ENCODE measurements at regions not wholly inside any gene's neighbourhood (a gene's known extent, or its start where the extent isn't known, plus 50 kb on each side); places are given as distances from the start of the nearest gene placed in this dataset.
"Not testable (repeated sequence)": the region's sequence is repeated elsewhere in the genome, so short reads cannot be mapped to it uniquely, and the experiment has no call there.

- Mint-ChIP-seq H3K27me3 (no peaks in the 10 kb centered on the region), H3K4me1 (no peaks in the 10 kb centered on the region), H3K27ac (no peak overlapping the region), H3K9me3 (no peaks in the 10 kb centered on the region), H3K4me3 (no peak overlapping the region), H3K36me3 (ENCODE audit: low read depth) (no peaks in the 10 kb centered on the region)
- no peak for DNase-seq
- POLR2A ChIA-PET, result no interaction called here
- CTCF ChIA-PET, result interaction anchor here (0.6 kb wide), 1 partner anchor 294 kb away, joined by 3 read pairs; no protein-coding TSS in a partner anchor
Observed at GRCh38 chr11:45754741-45755140, 50.2 kb upstream of the SLC35C1 start.

GRCh38 chr11:45754261-45754709 lies 50.7 kb upstream of the SLC35C1 start:
- ChIA-PET POLR2A (no interaction called here), CTCF (interaction anchor here (0.6 to 2.2 kb wide), 2 partner anchors 17 to 294 kb away, joined by 3 to 6 read pairs; no protein-coding TSS in a partner anchor)
- no peaks in the 10 kb centered on the region for H3K4me1 Mint-ChIP-seq
- H3K9me3 Mint-ChIP-seq, result no peaks in the 10 kb centered on the region
- no peak overlapping the region for H3K27ac Mint-ChIP-seq
- no peak for DNase-seq
- H3K36me3 Mint-ChIP-seq (ENCODE audit: low read depth), result no peaks in the 10 kb centered on the region
- H3K4me3 Mint-ChIP-seq, result no peak overlapping the region
- no peaks in the 10 kb centered on the region for H3K27me3 Mint-ChIP-seq

- Mint-ChIP-seq H3K27me3 (no peaks in the 10 kb centered on the region), H3K4me1 (no peaks in the 10 kb centered on the region), H3K36me3 (ENCODE audit: low read depth) (no peaks in the 10 kb centered on the region), H3K4me3 (no peak overlapping the region), H3K27ac (no peak overlapping the region), H3K9me3 (no peaks in the 10 kb centered on the region)
- no peak for DNase-seq
- ChIA-PET POLR2A (no interaction called here), CTCF (interaction anchor here (2.2 kb wide), 1 partner anchor 19 kb away, joined by 6 read pairs; no protein-coding TSS in a partner anchor)
Observed at GRCh38 chr11:45752106-45752505, 52.8 kb upstream of the SLC35C1 start.

- POLR2A ChIA-PET, result no interaction called here
- H3K27ac Mint-ChIP-seq, result no peak overlapping the region
- no peaks in the 10 kb centered on the region for H3K36me3 Mint-ChIP-seq (ENCODE audit: low read depth)
- DNase-seq, result no peak
- H3K4me1 Mint-ChIP-seq, result no peaks in the 10 kb centered on the region
- no peaks in the 10 kb centered on the region for H3K9me3 Mint-ChIP-seq
- CTCF ChIA-PET, result no interaction called here
- no peaks in the 10 kb centered on the region for H3K27me3 Mint-ChIP-seq
- no peak overlapping the region for H3K4me3 Mint-ChIP-seq
Observed at GRCh38 chr11:45751430-45751829, 53.5 kb upstream of the SLC35C1 start.

GRCh38 chr11:45750439-45750838 lies 54.5 kb upstream of the SLC35C1 start:
- ChIA-PET POLR2A (no interaction called here), CTCF (no interaction called here)
- Mint-ChIP-seq H3K27ac (no peak overlapping the region), H3K27me3 (no peaks in the 10 kb centered on the region), H3K9me3 (no peaks in the 10 kb centered on the region), H3K36me3 (ENCODE audit: low read depth) (no peaks in the 10 kb centered on the region), H3K4me3 (no peak overlapping the region), H3K4me1 (no peaks in the 10 kb centered on the region)
- DNase-seq, result no peak

- POLR2A ChIA-PET, result no interaction called here
- no peak overlapping the region for H3K4me3 Mint-ChIP-seq
- H3K27ac Mint-ChIP-seq, result no peak overlapping the region
- no peaks in the 10 kb centered on the region for H3K4me1 Mint-ChIP-seq
- no peaks in the 10 kb centered on the region for H3K36me3 Mint-ChIP-seq (ENCODE audit: low read depth)
- no peak for DNase-seq
- H3K9me3 Mint-ChIP-seq, result no peaks in the 10 kb centered on the region
- CTCF ChIA-PET, result interaction anchor here (1.6 kb wide), 1 partner anchor 19 kb away, joined by 3 read pairs; no protein-coding TSS in a partner anchor
- no peaks in the 10 kb centered on the region for H3K27me3 Mint-ChIP-seq
Observed at GRCh38 chr11:45748801-45749200, 56.1 kb upstream of the SLC35C1 start.

- ChIA-PET CTCF (interaction anchor here (0.8 kb wide), 1 partner anchor 27 kb away, joined by 3 read pairs; no protein-coding TSS in a partner anchor), POLR2A (no interaction called here)
- Mint-ChIP-seq H3K36me3 (ENCODE audit: low read depth) (no peaks in the 10 kb centered on the region), H3K4me1 (no peaks in the 10 kb centered on the region), H3K27me3 (no peaks in the 10 kb centered on the region), H3K4me3 (no peak overlapping the region), H3K27ac (no peak overlapping the region), H3K9me3 (no peaks in the 10 kb centered on the region)
- DNase-seq, result no peak
Observed at GRCh38 chr11:45745065-45745811, 59.7 kb upstream of the SLC35C1 start.

- H3K27me3 Mint-ChIP-seq, result no peaks in the 10 kb centered on the region
- ChIA-PET POLR2A (no interaction called here), CTCF (no interaction called here)
- no peaks in the 10 kb centered on the region for H3K4me1 Mint-ChIP-seq
- no peaks in the 10 kb centered on the region for H3K36me3 Mint-ChIP-seq (ENCODE audit: low read depth)
- no peak overlapping the region for H3K4me3 Mint-ChIP-seq
- no peak overlapping the region for H3K27ac Mint-ChIP-seq
- H3K9me3 Mint-ChIP-seq, result no peaks in the 10 kb centered on the region
- no peak for DNase-seq
Observed at GRCh38 chr11:45743556-45744468, 61.1 kb upstream of the SLC35C1 start.

GRCh38 chr11:45741582-45741981 lies 63.4 kb upstream of the SLC35C1 start:
- Mint-ChIP-seq H3K27ac (no peak overlapping the region), H3K27me3 (no peaks in the 10 kb centered on the region), H3K4me3 (no peak overlapping the region), H3K36me3 (ENCODE audit: low read depth) (no peaks in the 10 kb centered on the region), H3K9me3 (no peaks in the 10 kb centered on the region), H3K4me1 (no peaks in the 10 kb centered on the region)
- ChIA-PET POLR2A (no interaction called here), CTCF (interaction anchor here (0.6 kb wide), 1 partner anchor 29 kb away, joined by 3 read pairs; no protein-coding TSS in a partner anchor)
- DNase-seq, result no peak

- Mint-ChIP-seq H3K36me3 (ENCODE audit: low read depth) (no peaks in the 10 kb centered on the region), H3K27ac (no peak overlapping the region), H3K9me3 (no peaks in the 10 kb centered on the region), H3K27me3 (no peaks in the 10 kb centered on the region), H3K4me3 (no peak overlapping the region), H3K4me1 (no peaks in the 10 kb centered on the region)
- POLR2A ChIA-PET, result no interaction called here
- CTCF ChIA-PET, result no interaction called here
- no peak for DNase-seq
Observed at GRCh38 chr11:45741032-45741431, 63.9 kb upstream of the SLC35C1 start.

GRCh38 chr11:45739866-45740265 lies 65.1 kb upstream of the SLC35C1 start:
- Mint-ChIP-seq H3K27ac (no peak overlapping the region), H3K9me3 (no peaks in the 10 kb centered on the region), H3K4me1 (no peaks in the 10 kb centered on the region), H3K27me3 (no peaks in the 10 kb centered on the region), H3K4me3 (no peak overlapping the region), H3K36me3 (ENCODE audit: low read depth) (no peaks in the 10 kb centered on the region)
- ChIA-PET CTCF (interaction anchor here (0.5 to 0.6 kb wide), 2 partner anchors 27 to 39 kb away, joined by 3 read pairs; no protein-coding TSS in a partner anchor), POLR2A (no interaction called here)
- DNase-seq, result no peak

GRCh38 chr11:45739071-45739470 lies 65.9 kb upstream of the SLC35C1 start:
- DNase-seq; H3K36me3 Mint-ChIP-seq (ENCODE audit: low read depth); POLR2A ChIA-PET; CTCF ChIA-PET; H3K27me3 Mint-ChIP-seq; H3K4me1 Mint-ChIP-seq; H3K27ac Mint-ChIP-seq; H3K9me3 Mint-ChIP-seq; H3K4me3 Mint-ChIP-seq: not testable (repeated sequence)

GRCh38 chr11:45738194-45738593 lies 66.8 kb upstream of the SLC35C1 start:
- H3K27ac Mint-ChIP-seq; H3K9me3 Mint-ChIP-seq; H3K4me3 Mint-ChIP-seq; H3K27me3 Mint-ChIP-seq; H3K36me3 Mint-ChIP-seq (ENCODE audit: low read depth); CTCF ChIA-PET; DNase-seq; H3K4me1 Mint-ChIP-seq; POLR2A ChIA-PET: not testable (repeated sequence)

Data from activated CD4-positive, alpha-beta T cell treated with anti-CD3 and anti-CD28 coated beads, Interleukin-2, amount 10 ng/mL, durations not matched to agents 7 days and 5 days (primary cell).